ENCODE measurements at regions not wholly inside any gene's neighbourhood (a gene's known extent, or its start where the extent isn't known, plus 50 kb on each side); places are given as distances from the start of the nearest gene placed in this dataset.

GRCh38 chrX:137749246-137749645, 183.3 kb downstream of the ZIC3 start:
- TF ChIP-seq CTCF (tag by site-specific recombination; IDR thresholded peaks at IDR 0.05) (no peak), ZNF580 (tag by site-specific recombination; IDR thresholded peaks at IDR 0.05) (no peak), ZBTB26 (tag by site-specific recombination; optimal IDR thresholded peaks at IDR 0.05) (no peak)
